Prostate gland (tissue), 2 donors: ENCODE measurements at regions not wholly inside any gene's neighbourhood (a gene's known extent, or its start where the extent isn't known, plus 50 kb on each side); places are given as distances from the start of the nearest gene placed in this dataset.

Experiments used
- POLR2A ChIP-seq: fragments of 450-650 bp; IDR thresholded peaks from one replicate; pipeline ENCODE4 v1.6.1; 2016; ENCODE audit warnings: antibody characterized with exemption, mild to moderate bottlenecking
- TF ChIP-seq, protein P1 (sequence below), 4 experiments: fragments of 200-600 bp in 2 of 4; fragments of 450-650 bp in 2 of 4; sonication (generic) in 2 of 4; IDR thresholded peaks; 1 replicate in 3 of 4; 2 replicates in 1 of 4; pipeline ENCODE4 v1.5.1; 2016 to 2019; ENCODE audit warnings: antibody characterized with exemption in 4 of 4, mild to moderate bottlenecking in 2 of 4, moderate library complexity in 2 of 4

- TF ChIP-seq, protein P1, sequence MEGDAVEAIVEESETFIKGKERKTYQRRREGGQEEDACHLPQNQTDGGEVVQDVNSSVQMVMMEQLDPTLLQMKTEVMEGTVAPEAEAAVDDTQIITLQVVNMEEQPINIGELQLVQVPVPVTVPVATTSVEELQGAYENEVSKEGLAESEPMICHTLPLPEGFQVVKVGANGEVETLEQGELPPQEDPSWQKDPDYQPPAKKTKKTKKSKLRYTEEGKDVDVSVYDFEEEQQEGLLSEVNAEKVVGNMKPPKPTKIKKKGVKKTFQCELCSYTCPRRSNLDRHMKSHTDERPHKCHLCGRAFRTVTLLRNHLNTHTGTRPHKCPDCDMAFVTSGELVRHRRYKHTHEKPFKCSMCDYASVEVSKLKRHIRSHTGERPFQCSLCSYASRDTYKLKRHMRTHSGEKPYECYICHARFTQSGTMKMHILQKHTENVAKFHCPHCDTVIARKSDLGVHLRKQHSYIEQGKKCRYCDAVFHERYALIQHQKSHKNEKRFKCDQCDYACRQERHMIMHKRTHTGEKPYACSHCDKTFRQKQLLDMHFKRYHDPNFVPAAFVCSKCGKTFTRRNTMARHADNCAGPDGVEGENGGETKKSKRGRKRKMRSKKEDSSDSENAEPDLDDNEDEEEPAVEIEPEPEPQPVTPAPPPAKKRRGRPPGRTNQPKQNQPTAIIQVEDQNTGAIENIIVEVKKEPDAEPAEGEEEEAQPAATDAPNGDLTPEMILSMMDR (IDR thresholded peaks at IDR 0.05): no peak
- TF ChIP-seq POLR2A: no peak
Measured at GRCh38 chr7:115117748-115118147, 195.9 kb downstream of the MDFIC start.
